ENCODE measurements at regions not wholly inside any gene's neighbourhood (a gene's known extent, or its start where the extent isn't known, plus 50 kb on each side); places are given as distances from the start of the nearest gene placed in this dataset.

DNA sequence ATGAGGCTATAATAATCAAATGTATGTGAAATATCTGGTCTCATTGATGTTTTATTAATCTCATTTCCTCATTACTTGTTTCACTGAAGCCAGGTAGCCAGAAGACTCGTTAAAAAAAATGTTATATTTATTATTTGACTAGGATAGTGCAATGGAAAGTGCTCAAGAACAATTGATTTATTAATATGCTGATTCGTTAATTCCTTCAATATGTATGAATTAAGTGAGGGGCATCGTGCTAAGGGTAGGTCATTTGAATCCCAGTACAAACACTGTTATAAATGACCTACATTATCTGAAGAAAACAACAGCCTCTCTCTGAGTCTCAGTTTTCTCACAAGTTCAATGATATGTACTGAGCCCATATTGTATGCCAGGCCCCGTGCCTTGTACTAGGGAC is 214.2 kb upstream of the GPRIN3 start:
- DNase-seq (ENCODE audit: insufficient read length, low spot score): no peak
- no peak for TF ChIP-seq POLR2AphosphoS5 (IDR thresholded peaks at IDR 0.05; ENCODE audit: low read depth, low read length)
- no peak for FAIRE-seq

DNA sequence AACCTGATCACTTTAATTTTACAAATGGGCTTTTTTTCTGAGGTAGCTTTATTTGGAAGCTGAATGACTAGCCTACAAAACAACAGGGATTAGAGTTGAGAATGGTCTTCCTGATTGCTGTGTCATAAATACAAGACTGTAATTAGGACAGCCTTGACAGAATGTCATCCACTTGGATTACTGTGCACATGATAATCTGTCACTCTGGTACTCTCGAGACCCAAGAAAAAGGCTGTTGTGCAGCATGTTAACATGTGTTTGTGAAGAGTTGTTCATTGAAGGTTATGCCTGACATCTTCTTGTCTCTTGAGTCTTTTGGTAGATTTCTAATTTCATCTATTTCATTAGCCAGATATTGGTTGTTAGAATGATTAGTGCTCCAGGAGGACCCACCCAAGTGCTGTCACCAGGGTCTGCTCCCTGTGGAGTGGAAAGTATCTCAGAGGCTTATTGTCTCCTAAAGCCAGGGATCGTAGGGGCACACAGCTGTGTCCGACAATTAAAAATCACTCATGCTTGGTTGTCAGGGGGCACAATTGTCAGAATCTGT is 212.2 kb upstream of the GPRIN3 start:
- DNase-seq (ENCODE audit: insufficient read length, low spot score) (no peak), FAIRE-seq (no peak)
- TF ChIP-seq TAF1 (IDR thresholded peaks at IDR 0.05; ENCODE audit: low read depth, low read length) (no peak), SPI1 (IDR thresholded peaks at IDR 0.05; ENCODE audit: low read depth, low read length) (no peak), POLR2AphosphoS5 (IDR thresholded peaks at IDR 0.05; ENCODE audit: low read depth, low read length) (no peak), POU2F2 (IDR thresholded peaks at IDR 0.05; ENCODE audit: low read depth, low read length) (no peak), POLR2A (IDR thresholded peaks at IDR 0.05; ENCODE audit: low read depth, low read length) (no peak), PAX5 (IDR thresholded peaks at IDR 0.05; ENCODE audit: insufficient read depth, low read length, severe bottlenecking) (no peak)

DNA sequence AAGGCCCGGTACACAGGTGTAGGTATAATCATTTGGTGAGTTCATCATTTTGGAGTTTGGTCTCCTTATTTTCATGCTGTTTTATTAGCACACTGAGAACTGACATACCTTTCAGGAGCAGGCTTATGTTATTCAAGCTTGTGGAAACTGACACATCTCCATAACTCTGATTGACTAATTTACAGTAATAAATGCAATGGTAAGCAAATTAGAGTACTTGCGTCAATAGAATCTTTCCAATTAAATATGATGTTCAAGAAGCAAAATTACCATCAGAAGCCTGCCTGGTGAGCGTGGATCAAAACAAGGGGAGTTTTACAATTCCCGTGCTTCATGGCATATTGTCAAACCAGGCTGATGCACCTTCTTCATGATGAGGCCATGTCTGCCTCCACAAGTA is 210.7 kb upstream of the GPRIN3 start:
- no peak for FAIRE-seq
- TF ChIP-seq POLR2AphosphoS5 (IDR thresholded peaks at IDR 0.05; ENCODE audit: low read depth, low read length): no peak
- TF ChIP-seq SPI1 (IDR thresholded peaks at IDR 0.05; ENCODE audit: low read depth, low read length): no peak
- TF ChIP-seq TAF1 (IDR thresholded peaks at IDR 0.05; ENCODE audit: low read depth, low read length): no peak
- TF ChIP-seq PAX5 (IDR thresholded peaks at IDR 0.05; ENCODE audit: insufficient read depth, low read length, severe bottlenecking): no peak

DNA sequence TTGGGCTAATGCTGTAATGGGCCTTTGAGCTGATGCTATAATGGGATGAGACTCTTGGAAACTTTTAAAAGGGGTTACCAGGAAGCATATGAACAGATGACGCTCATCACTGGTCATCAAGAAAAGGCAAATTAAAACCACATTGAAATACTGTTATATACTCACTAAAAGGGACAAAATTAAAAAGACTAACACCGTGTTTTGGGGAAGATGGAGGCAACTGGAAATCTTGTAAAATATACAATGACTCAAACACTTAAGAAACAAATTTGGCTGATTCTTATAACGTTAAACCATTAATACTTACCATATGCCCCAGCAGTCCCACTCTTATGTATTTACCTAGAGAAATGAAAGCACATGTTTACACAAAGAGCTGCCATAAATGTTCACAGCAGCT is 207.2 kb upstream of the GPRIN3 start:
- FAIRE-seq: no peak
- DNase-seq (ENCODE audit: insufficient read length, low spot score): no peak
- TF ChIP-seq POLR2AphosphoS5 (IDR thresholded peaks at IDR 0.05; ENCODE audit: low read depth, low read length): no peak
- TF ChIP-seq POU2F2 (IDR thresholded peaks at IDR 0.05; ENCODE audit: low read depth, low read length): no peak
- TF ChIP-seq POLR2A (IDR thresholded peaks at IDR 0.05; ENCODE audit: low read depth, low read length): no peak
- no peak for TF ChIP-seq PAX5 (IDR thresholded peaks at IDR 0.05; ENCODE audit: insufficient read depth, low read length, severe bottlenecking)
- TF ChIP-seq SPI1 (IDR thresholded peaks at IDR 0.05; ENCODE audit: low read depth, low read length): no peak
- TF ChIP-seq TAF1 (IDR thresholded peaks at IDR 0.05; ENCODE audit: low read depth, low read length): no peak

More for the DNA sequence above, 210.7 kb upstream of the GPRIN3 start:
- no peak for DNase-seq (ENCODE audit: insufficient read length, low spot score)

DNA sequence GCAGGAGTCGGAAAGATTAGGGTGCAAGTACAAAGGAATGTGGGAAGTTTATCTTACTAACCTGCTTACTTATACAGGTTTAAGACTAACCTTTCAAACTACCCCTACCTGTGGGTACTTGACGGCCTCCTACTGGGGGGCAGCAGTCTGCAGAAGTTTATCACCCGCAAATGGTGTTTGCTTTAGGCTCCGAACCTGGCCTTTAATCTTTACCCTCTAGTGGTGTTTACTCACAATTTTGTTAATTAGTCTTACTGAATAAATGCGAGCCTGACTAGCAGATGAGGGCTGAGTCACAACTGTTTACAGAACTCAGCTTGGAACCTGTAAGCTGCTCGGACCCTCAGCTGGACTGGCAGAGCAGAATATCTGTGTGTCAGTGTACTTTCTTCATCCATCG is 204.2 kb upstream of the GPRIN3 start:
- DNase-seq (ENCODE audit: insufficient read length, low spot score) (no peak), FAIRE-seq (no peak)
- TF ChIP-seq POLR2A (IDR thresholded peaks at IDR 0.05; ENCODE audit: low read depth, low read length): no peak
- TF ChIP-seq POLR2AphosphoS5 (IDR thresholded peaks at IDR 0.05; ENCODE audit: low read depth, low read length): no peak
- no peak for TF ChIP-seq SPI1 (IDR thresholded peaks at IDR 0.05; ENCODE audit: low read depth, low read length)
- no peak for TF ChIP-seq PAX5 (IDR thresholded peaks at IDR 0.05; ENCODE audit: insufficient read depth, low read length, severe bottlenecking)
- TF ChIP-seq POU2F2 (IDR thresholded peaks at IDR 0.05; ENCODE audit: low read depth, low read length): no peak
- no peak for TF ChIP-seq TAF1 (IDR thresholded peaks at IDR 0.05; ENCODE audit: low read depth, low read length)

DNA sequence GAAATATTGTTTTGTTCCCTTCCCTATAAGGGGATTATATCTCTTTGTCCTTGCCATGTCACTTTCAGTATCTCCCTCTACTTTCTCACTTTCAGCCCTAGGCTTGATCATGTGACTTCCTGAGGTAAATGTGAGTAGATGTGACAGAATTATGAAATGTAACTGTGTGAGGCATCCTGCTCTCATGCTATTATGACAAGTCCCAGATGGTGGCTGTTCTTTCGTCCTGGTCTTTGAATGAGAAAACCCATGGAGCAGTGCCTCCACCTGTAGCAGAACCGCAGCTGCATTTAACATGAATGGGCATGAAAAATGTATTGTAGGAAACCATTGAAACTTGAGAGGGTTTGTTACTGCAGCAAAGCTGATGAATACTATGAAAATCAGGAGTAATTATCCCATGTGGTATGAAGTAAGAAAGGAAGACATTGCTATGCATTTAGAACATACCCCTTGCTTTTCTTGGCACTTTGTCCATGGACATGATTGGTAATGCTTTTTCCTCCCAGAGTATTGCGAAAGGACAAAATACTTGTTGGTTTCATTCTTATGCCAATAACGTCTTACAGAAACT is 202.2 kb upstream of the GPRIN3 start:
- TF ChIP-seq PAX5 (IDR thresholded peaks at IDR 0.05; ENCODE audit: insufficient read depth, low read length, severe bottlenecking) (no peak), POU2F2 (IDR thresholded peaks at IDR 0.05; ENCODE audit: low read depth, low read length) (no peak), TAF1 (IDR thresholded peaks at IDR 0.05; ENCODE audit: low read depth, low read length) (no peak), SPI1 (IDR thresholded peaks at IDR 0.05; ENCODE audit: low read depth, low read length) (no peak), POLR2AphosphoS5 (IDR thresholded peaks at IDR 0.05; ENCODE audit: low read depth, low read length) (no peak), POLR2A (IDR thresholded peaks at IDR 0.05; ENCODE audit: low read depth, low read length) (no peak)
- DNase-seq (ENCODE audit: insufficient read length, low spot score): peak; percentile 15
- FAIRE-seq: peak; percentile 93

DNA sequence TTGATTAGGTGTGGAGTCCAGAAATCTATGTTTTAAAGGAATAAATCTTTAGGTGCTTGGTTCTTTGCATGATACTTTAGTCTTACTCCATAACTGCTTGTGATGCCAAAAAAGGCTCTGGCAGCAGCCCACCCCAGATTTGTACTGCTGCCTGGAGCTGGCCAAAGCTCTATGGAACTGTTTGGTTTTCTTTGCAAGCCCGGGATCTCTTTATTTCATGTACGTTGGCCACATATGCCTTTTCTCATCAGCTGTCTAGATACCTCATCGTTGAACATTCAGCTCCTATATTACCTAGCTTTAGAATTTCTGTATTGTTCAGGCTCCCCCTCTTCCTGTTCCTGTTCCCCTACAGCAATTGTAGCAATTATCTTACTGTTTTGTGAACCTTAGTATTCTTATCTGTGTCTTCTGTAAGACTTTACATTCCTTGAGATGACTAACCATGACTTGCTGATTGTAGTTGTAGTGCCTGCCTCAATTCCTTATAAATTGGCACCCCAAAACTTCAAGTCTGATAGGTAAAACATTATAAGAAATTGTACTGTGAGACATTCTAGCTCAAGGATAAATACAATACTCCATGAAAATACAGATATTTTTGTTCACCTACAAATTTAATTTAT is 199.4 kb upstream of the GPRIN3 start:
- no peak for FAIRE-seq
- no peak for DNase-seq (ENCODE audit: insufficient read length, low spot score)
- TF ChIP-seq PAX5 (IDR thresholded peaks at IDR 0.05; ENCODE audit: insufficient read depth, low read length, severe bottlenecking): no peak
- TF ChIP-seq SPI1 (IDR thresholded peaks at IDR 0.05; ENCODE audit: low read depth, low read length): no peak
- TF ChIP-seq POLR2A (IDR thresholded peaks at IDR 0.05; ENCODE audit: low read depth, low read length): no peak
- TF ChIP-seq TAF1 (IDR thresholded peaks at IDR 0.05; ENCODE audit: low read depth, low read length): no peak
- TF ChIP-seq POU2F2 (IDR thresholded peaks at IDR 0.05; ENCODE audit: low read depth, low read length): no peak
- no peak for TF ChIP-seq POLR2AphosphoS5 (IDR thresholded peaks at IDR 0.05; ENCODE audit: low read depth, low read length)

DNA sequence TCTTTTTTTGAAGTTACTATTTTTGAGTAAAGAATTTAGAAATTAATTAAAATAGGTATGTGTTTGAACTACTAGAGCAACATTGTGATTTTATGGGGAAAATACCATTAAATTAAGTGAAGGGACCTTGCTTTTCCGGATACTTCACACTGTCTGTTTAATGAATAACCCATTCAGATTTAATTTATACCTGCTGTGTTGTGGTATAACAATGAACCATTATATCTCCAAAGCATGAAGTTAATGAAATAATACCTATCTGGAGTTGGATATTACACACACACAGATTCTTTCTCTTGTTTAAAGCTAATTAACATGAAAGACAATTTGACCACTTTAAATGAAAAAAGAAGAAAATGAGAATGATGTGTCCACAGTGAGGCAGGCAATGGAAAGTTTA is 195.0 kb upstream of the GPRIN3 start:
- no peak for DNase-seq (ENCODE audit: insufficient read length, low spot score)
- TF ChIP-seq POLR2AphosphoS5 (IDR thresholded peaks at IDR 0.05; ENCODE audit: low read depth, low read length) (no peak), POU2F2 (IDR thresholded peaks at IDR 0.05; ENCODE audit: low read depth, low read length) (no peak), TAF1 (IDR thresholded peaks at IDR 0.05; ENCODE audit: low read depth, low read length) (no peak), POLR2A (IDR thresholded peaks at IDR 0.05; ENCODE audit: low read depth, low read length) (no peak), SPI1 (IDR thresholded peaks at IDR 0.05; ENCODE audit: low read depth, low read length) (no peak), PAX5 (IDR thresholded peaks at IDR 0.05; ENCODE audit: insufficient read depth, low read length, severe bottlenecking) (no peak)
- FAIRE-seq: no peak

DNA sequence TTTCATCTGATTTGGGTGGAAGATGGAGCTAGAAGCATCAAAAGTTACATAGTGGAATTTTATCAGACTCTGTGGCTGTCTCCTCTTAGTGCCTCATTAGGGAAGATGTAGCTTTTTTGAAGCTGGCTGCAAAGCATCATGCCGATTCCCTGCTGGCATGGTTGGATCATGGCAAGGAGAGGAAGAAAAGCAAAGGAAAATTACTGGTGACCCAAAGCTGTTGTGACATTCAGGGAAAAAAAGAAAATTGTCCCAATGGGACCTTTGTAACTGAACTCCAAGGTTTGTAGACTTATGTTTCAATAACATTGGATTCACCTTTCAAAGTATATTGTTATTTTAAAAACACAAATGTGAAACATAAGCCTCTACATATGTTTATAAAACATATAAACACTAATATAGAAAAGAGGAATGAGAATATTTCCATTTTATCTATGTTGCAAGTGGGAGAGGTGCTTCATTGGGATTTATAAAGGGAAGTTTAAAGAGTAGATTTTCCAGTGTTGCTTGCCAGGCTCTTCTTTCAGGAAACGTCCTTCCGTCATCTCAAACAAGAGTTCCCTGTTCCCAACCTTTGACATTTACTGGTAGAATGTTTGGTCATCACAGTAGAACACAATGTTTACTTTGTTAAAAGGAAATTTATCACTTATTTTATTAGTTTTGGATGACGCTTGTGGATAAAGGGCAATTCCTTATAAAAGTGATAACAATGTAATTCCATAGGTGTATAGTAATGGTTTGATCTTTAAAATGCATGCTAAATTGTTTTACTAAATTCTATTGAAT is 190.1 kb upstream of the GPRIN3 start:
- DNase-seq (ENCODE audit: insufficient read length, low spot score) (no peak), FAIRE-seq (no peak)
- TF ChIP-seq TAF1 (IDR thresholded peaks at IDR 0.05; ENCODE audit: low read depth, low read length) (no peak), SPI1 (IDR thresholded peaks at IDR 0.05; ENCODE audit: low read depth, low read length) (no peak), POLR2A (IDR thresholded peaks at IDR 0.05; ENCODE audit: low read depth, low read length) (no peak), POLR2AphosphoS5 (IDR thresholded peaks at IDR 0.05; ENCODE audit: low read depth, low read length) (no peak), PAX5 (IDR thresholded peaks at IDR 0.05; ENCODE audit: insufficient read depth, low read length, severe bottlenecking) (no peak), POU2F2 (IDR thresholded peaks at IDR 0.05; ENCODE audit: low read depth, low read length) (no peak)

All from GM12891 (cell line).